Glutamatergic neuron (in vitro differentiated cells): ENCODE measurements at regions not wholly inside any gene's neighbourhood (a gene's known extent, or its start where the extent isn't known, plus 50 kb on each side); places are given as distances from the start of the nearest gene placed in this dataset.

Source experiments
- DNase-seq: peaks from one replicate; pipeline ENCODE4 v3.0.0; 2022
- H3K27ac Mint-ChIP-seq: one replicate; pipeline ENCODE4 v1.8.0; 2020; ENCODE audit warnings: mild to moderate bottlenecking, mixed read lengths, inconsistent platforms; ENCODE audit not compliant: unreplicated experiment
- H3K27me3 Mint-ChIP-seq: one replicate; pipeline ENCODE4 v1.8.0; 2020; ENCODE audit warnings: mild to moderate bottlenecking, moderate library complexity, mixed read lengths, inconsistent platforms; ENCODE audit not compliant: unreplicated experiment
- H3K36me3 Mint-ChIP-seq: one replicate; pipeline ENCODE4 v1.8.0; 2020; ENCODE audit warnings: mild to moderate bottlenecking, mixed read lengths, inconsistent platforms; ENCODE audit not compliant: unreplicated experiment
- H3K4me1 Mint-ChIP-seq: one replicate; pipeline ENCODE4 v1.8.0; 2020; ENCODE audit warnings: mild to moderate bottlenecking, low read depth, mixed read lengths, inconsistent platforms; ENCODE audit not compliant: unreplicated experiment
- H3K4me3 Mint-ChIP-seq: one replicate; pipeline ENCODE4 v1.8.0; 2020; ENCODE audit warnings: mild to moderate bottlenecking, mixed read lengths, inconsistent platforms; ENCODE audit not compliant: unreplicated experiment
- H3K9me3 Mint-ChIP-seq: one replicate; pipeline ENCODE4 v1.8.0; 2020; ENCODE audit warnings: mild to moderate bottlenecking, moderate library complexity, mixed read lengths, inconsistent platforms; ENCODE audit not compliant: unreplicated experiment
- TF ChIP-seq, protein P1 (sequence below): fragments of 200-600 bp; sonication (generic); IDR thresholded peaks from one replicate; pipeline ENCODE4 v1.5.0; 2021; ENCODE audit not compliant: partially characterized antibody, unreplicated experiment

DNA sequence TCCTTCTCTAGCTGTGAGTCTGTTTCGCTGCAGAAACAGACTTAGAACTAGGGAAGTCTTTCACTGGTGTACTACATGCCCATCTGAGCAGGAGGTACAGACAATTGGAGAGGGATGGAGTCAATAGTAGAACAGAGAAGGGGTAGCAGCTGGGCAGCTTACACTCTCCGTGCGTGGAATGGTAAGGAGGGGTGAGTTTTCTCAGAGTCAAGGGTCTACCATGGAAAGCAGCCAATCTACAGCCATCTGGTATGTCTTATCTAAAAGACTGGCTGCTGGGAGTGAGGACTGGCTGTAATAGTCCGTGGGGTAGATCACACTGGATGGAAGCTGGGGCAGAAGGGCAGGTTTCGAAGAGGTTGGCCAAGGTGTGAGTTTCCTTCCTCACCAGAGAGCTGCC is 137.3 kb upstream of the TENM4 start:
- Mint-ChIP-seq H3K9me3 (peaks cover 2% of the 10 kb centered on the region), H3K4me3 (no peak overlapping the region), H3K4me1 (no peaks in the 10 kb centered on the region), H3K36me3 (no peaks in the 10 kb centered on the region), H3K27ac (no peak overlapping the region), H3K27me3 (no peaks in the 10 kb centered on the region)
- DNase-seq: no peak
- TF ChIP-seq, protein P1, sequence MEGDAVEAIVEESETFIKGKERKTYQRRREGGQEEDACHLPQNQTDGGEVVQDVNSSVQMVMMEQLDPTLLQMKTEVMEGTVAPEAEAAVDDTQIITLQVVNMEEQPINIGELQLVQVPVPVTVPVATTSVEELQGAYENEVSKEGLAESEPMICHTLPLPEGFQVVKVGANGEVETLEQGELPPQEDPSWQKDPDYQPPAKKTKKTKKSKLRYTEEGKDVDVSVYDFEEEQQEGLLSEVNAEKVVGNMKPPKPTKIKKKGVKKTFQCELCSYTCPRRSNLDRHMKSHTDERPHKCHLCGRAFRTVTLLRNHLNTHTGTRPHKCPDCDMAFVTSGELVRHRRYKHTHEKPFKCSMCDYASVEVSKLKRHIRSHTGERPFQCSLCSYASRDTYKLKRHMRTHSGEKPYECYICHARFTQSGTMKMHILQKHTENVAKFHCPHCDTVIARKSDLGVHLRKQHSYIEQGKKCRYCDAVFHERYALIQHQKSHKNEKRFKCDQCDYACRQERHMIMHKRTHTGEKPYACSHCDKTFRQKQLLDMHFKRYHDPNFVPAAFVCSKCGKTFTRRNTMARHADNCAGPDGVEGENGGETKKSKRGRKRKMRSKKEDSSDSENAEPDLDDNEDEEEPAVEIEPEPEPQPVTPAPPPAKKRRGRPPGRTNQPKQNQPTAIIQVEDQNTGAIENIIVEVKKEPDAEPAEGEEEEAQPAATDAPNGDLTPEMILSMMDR: no peak

DNA sequence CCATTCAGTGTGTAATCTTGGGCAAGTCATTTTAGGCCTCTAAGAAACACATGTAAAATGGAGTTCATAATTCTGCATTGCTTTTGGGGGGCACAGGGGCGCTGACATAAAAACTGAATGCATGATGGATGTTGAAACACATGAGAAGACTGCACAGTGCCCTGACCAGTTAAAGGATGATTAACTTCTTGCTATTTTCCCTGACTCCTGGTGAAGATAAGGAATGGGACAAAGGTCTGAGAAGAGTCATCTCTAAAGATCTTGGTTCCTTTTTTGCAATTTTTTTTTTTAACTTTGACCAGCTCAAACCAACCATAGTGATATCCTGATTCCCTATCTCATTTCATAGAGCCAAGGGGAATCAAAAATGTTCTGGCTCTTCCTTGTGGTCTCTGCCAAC is 134.9 kb upstream of the TENM4 start:
- Mint-ChIP-seq H3K4me1 (no peaks in the 10 kb centered on the region), H3K27ac (no peak overlapping the region), H3K36me3 (no peaks in the 10 kb centered on the region), H3K9me3 (peaks cover 2% of the 10 kb centered on the region), H3K4me3 (no peak overlapping the region), H3K27me3 (no peaks in the 10 kb centered on the region)
- no peak for DNase-seq
- TF ChIP-seq, protein P1: no peak

DNA sequence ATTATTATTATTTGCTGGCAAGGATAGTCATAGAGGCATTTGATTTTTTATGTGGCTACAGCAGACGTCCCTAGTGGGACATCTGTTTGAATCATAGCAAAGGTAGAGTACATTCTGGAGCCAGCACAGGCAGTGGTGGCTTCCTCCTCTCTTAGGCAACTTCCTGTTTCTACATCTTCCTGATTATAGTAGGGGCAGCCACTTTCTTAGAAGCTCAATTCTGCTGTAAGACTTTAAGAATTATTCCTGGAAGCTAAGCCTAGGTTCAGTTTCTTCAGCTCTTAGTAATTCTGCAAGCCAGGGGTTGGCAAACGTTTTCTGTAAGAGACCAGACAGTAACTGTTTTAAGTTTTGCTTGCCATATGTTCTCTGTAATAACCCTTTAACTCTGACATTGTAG is 129.3 kb upstream of the TENM4 start:
- H3K27me3 Mint-ChIP-seq: no peaks in the 10 kb centered on the region
- no peak overlapping the region for H3K4me3 Mint-ChIP-seq
- DNase-seq: no peak
- H3K9me3 Mint-ChIP-seq: no peaks in the 10 kb centered on the region
- no peaks in the 10 kb centered on the region for H3K36me3 Mint-ChIP-seq
- TF ChIP-seq, protein P1: no peak
- H3K4me1 Mint-ChIP-seq: no peaks in the 10 kb centered on the region
- H3K27ac Mint-ChIP-seq: no peak overlapping the region

DNA sequence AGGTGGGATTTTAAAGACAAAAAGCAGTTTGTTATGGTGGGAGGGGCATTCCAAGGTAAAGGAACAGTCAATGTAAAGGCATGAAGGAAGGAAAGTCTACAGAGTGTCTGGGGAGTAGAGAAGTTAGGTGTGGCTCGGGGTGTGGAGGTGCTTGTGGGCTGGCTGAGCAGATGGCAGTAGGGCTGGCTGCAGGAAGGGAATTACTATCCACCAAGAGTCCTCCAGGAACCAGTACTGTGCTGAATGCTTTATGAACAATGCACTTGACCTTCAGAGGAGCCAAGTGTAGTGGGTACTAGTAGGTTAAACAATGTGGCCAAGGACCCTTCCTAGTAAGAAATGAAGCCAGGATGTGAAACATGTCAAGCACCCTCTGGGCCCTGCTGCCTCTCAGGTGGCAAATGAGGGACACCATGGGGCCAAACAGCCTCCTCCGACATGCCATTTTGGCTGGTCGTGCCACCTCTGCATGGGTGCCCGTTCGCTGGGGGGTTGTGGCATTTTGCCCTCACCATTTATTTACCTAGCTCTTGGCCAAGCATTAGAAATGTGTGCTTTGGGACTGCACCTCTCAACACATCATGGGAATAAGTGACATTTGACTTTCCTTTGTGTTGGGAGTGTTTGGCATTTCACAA is 123.6 kb upstream of the TENM4 start:
- H3K36me3 Mint-ChIP-seq: no peaks in the 10 kb centered on the region

DNA sequence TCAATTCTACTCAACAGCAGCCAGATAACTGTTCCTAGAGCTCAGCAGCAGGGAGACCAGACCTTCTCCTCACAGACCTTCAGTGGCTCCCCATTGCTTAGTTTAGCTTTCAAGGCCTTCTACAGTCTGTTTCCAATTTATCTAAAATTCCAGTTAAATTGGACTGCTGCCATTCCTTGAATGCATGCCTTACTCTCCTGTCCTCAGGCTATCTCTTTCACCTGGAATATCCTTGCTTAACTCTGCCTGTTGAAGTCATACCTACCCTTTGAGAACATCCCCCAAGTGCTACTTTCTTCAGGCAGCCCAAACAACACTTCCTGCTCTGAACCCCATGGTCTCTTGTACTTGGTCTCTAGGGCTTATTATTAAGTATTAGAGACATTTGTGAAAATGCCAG is 120.7 kb upstream of the TENM4 start:
- H3K27me3 Mint-ChIP-seq: peaks cover 2% of the 10 kb centered on the region
- H3K27ac Mint-ChIP-seq: no peak overlapping the region
- H3K4me3 Mint-ChIP-seq: no peak overlapping the region
- no peak for DNase-seq
- TF ChIP-seq, protein P1: no peak
- H3K36me3 Mint-ChIP-seq: no peaks in the 10 kb centered on the region
- no peaks in the 10 kb centered on the region for H3K4me1 Mint-ChIP-seq
- no peaks in the 10 kb centered on the region for H3K9me3 Mint-ChIP-seq

More for the DNA sequence above, 123.6 kb upstream of the TENM4 start:
- Mint-ChIP-seq H3K4me1 (no peaks in the 10 kb centered on the region), H3K9me3 (no peaks in the 10 kb centered on the region), H3K4me3 (no peak overlapping the region), H3K27ac (no peak overlapping the region), H3K27me3 (peaks cover 2% of the 10 kb centered on the region)
- DNase-seq: no peak
- TF ChIP-seq, protein P1: no peak
